NCI-H2227 (cell line): ENCODE measurements at regions not wholly inside any gene's neighbourhood (a gene's known extent, or its start where the extent isn't known, plus 50 kb on each side); places are given as distances from the start of the nearest gene placed in this dataset.

ENCODE experiments used
- DNase-seq: peaks from one replicate; lab custom pipeline; 2025; ENCODE audit not compliant: unreplicated experiment; lab: John Stamatoyannopoulos, UW

- no peak for DNase-seq
Observed at GRCh38 chr6:133748628-133749027, 140.3 kb upstream of the TCF21 start.

GRCh38 chr6:133749427-133749826 lies 139.5 kb upstream of the TCF21 start:
- no peak for DNase-seq

- no peak for DNase-seq
Observed at GRCh38 chr6:133752129-133752528, 136.8 kb upstream of the TCF21 start.

GRCh38 chr6:133753756-133754155 lies 135.2 kb upstream of the TCF21 start:
- no peak for DNase-seq

- no peak for DNase-seq
Observed at GRCh38 chr6:133754298-133754697, 134.6 kb upstream of the TCF21 start.

- DNase-seq, result no peak
Observed at GRCh38 chr6:133756078-133756695, 132.7 kb upstream of the TCF21 start.

GRCh38 chr6:133757335-133757734 lies 131.6 kb upstream of the TCF21 start:
- DNase-seq, result no peak

- DNase-seq, result no peak
Observed at GRCh38 chr6:133758815-133759335, 130.0 kb upstream of the TCF21 start.

GRCh38 chr6:133759524-133759923 lies 129.4 kb upstream of the TCF21 start:
- DNase-seq, result no peak

GRCh38 chr6:133761706-133762105 lies 127.2 kb upstream of the TCF21 start:
- no peak for DNase-seq

- no peak for DNase-seq
Observed at GRCh38 chr6:133764008-133764753, 124.7 kb upstream of the TCF21 start.

- no peak for DNase-seq
Observed at GRCh38 chr6:133764754-133765208, 124.1 kb upstream of the TCF21 start.

GRCh38 chr6:133767357-133767970 lies 121.4 kb upstream of the TCF21 start:
- DNase-seq, result no peak

- DNase-seq, result no peak
Observed at GRCh38 chr6:133768656-133769295, 120.1 kb upstream of the TCF21 start.

GRCh38 chr6:133769463-133769862 lies 119.5 kb upstream of the TCF21 start:
- no peak for DNase-seq

- no peak for DNase-seq
Observed at GRCh38 chr6:133772567-133772966, 116.3 kb upstream of the TCF21 start.

GRCh38 chr6:133773776-133774175 lies 115.1 kb upstream of the TCF21 start:
- DNase-seq, result no peak

- DNase-seq, result no peak
Observed at GRCh38 chr6:133774356-133774755, 114.6 kb upstream of the TCF21 start.

GRCh38 chr6:133778414-133779130 lies 110.3 kb upstream of the TCF21 start:
- DNase-seq, result no peak

GRCh38 chr6:133779916-133780695 lies 108.8 kb upstream of the TCF21 start:
- DNase-seq, result no peak
